RCC 7860 (cell line): ENCODE measurements at regions not wholly inside any gene's neighbourhood (a gene's known extent, or its start where the extent isn't known, plus 50 kb on each side); places are given as distances from the start of the nearest gene placed in this dataset.
"Not testable (repeated sequence)": the region's sequence is repeated elsewhere in the genome, so short reads cannot be mapped to it uniquely, and the experiment has no call there.

Experiments used
- DNase-seq: peaks from one replicate; pipeline ENCODE4 v3.0.0-alpha.2; 2015; ENCODE audit warnings: low spot score
- FAIRE-seq: peaks from 2 replicates; lab custom pipeline; 2012; peaks lifted over from hg19 to GRCh38; lab: Jason Lieb, UNC

DNA sequence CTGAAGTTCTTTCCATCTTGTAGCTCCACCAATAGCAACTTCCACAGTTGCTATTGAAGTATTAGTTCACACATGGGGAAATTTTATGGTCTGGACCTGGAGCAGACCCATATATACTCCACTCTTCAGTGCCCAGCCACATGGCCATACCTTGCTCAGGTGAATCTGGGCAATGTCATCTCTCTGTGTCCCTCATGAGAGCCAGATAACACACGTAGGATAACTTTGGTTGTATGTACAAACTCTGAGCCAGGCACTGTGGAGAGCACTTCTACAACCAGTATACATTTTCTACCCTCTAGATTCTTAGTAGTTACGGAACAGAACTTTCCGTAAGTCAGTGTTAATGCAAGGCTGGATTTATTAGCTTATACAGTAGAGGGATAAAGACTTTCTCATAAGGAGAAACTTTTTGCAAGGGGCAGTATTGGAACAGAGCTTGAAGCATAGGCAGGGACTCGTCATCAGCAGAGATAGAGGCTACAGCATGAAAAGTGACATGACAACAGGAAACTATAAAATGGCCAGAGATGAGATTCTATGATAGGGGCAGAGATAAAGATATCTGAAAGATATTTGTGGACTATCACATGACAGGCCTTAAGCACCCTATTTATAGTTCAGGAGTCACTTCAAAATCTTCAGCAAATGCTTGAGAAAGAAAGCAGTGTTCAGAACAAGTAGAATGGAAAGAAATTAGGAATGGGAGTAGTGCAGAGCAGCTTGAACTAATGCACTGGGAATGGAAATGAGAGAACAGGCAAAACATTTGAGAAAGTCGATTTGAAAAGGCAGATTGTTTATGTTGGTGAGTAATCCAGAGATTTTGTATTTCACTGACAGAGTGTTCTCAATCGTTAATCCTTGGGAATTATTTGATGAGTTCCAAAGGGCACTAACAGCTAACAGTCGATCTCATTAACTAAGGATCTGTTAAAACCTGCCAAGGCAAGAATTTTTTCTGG is 481.8 kb downstream of the USP25 start:
- FAIRE-seq (no peak), DNase-seq (no peak)

DNA sequence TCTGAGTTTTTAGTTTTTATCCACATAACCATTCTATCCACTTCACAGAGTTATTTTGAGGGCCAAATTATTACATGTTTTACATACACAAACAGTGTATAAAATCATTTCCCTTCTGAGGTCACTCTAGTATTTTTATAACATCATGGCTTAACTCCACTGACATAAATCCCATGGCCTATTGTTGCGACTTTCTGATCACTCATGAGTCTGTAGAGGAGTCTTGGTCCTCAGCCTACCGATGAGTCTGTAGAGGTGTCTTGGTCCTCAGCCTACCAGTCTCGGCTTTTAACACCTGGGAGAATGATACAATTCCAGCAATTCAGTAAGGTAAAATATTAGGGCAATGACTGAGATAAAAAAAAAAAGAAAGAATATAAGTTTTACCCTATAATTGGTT is 483.7 kb downstream of the USP25 start:
- FAIRE-seq, result no peak

DNA sequence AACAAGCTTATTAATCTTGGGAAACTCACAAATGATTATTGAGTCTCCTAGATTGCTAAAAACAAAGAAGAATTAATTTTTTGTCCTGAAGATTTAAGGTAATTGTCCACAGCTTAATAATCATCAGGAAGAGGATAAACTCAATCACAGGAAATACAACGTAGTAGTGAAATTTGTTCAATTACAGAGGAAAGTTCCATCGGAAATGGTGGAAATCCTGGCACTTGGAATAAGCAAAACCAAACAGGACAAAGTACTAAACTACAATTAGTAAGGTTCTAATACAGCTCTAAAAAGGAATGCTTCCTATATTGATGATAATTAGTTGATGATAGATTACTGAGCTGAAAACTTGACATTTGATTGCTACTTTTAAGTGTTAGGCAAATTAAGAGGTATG is 485.4 kb downstream of the USP25 start:
- no peak for FAIRE-seq
- DNase-seq, result no peak

More for the DNA sequence above, 483.7 kb downstream of the USP25 start:
- no peak for DNase-seq

DNA sequence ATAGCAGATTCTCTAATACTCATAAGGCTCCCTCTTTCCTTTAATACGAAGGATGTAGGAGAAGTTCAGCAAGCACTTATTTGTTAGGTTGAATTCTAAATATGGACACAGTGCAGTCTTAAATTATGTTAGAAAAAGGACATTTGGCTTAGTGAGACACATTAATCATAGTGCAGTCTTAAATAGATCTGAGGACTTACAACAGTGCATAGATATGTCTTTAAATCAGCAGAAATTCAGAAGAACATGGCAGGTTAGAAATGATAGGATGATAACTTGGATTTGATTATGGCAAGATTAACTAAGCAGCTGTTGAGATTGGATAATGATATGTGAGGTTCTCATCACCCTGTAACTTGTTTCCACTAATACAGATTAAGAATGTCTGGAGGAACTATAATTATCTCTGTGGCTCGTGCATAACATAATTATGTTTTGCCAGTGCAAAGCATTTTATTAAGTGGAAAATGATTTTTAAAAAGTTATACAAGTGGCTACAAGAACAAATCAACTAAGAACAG is 485.9 kb downstream of the USP25 start:
- DNase-seq (no peak), FAIRE-seq (no peak)

DNA sequence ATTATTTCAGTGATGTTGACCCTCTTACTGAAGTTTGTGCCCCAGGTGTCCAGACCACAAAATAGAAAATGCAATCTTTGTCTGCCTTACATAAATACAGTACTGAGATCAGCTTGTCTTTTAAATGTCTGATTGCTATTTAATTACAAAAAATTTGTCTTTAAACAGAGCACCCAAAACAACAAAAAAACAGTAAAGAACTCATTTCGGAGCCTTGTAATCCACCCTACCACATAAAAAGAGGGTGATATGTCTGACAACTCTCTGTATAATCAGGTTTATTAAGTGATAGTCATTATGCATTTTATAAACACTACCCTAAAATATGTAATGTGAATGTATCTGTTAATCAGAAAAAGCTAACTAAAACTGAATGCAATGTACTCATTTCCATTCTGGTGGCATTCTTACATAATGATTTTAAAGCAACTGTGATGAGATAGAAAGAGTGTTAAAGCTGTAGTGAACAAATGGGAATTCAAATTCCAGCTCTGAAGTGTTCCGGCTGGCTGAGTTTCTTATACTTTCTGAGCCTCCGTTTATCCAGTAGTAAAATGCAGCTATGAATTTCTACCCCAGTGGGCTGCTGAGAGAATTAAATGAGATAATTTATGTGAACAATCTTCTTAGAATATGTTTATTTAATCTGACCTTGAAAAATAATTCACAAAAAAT is 486.6 kb downstream of the USP25 start:
- no peak for FAIRE-seq
- DNase-seq, result no peak

DNA sequence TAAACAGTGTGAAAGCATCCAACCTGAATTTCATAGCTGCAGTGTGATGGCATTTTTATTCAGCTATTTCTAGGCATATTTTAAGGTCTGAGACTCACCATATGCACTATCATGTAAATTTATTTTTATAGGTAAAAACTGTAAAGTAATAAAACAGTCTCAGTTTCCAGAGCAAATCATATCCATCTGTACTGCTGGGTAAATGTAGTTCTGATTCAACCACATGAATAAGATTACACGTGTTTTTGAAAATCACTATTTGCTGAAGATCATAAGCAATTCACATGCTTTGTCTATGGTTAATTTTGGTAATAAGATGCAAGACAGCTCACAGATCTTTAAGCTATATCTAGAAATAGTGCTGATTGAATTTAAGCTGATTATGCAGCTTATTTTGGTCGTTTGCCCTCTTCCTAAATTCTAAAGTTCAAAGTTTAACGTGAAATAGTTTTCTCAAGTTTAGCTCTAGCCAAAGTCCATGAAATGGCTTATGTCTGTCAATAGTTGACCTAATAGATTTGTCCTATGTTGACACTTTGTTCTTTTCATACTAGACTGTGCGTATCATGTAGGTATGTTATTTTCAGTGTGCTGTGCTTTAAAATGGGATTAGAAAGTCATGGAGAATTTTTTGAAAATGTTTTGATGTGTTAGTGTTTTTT is 489.0 kb downstream of the USP25 start:
- DNase-seq, result no peak

DNA sequence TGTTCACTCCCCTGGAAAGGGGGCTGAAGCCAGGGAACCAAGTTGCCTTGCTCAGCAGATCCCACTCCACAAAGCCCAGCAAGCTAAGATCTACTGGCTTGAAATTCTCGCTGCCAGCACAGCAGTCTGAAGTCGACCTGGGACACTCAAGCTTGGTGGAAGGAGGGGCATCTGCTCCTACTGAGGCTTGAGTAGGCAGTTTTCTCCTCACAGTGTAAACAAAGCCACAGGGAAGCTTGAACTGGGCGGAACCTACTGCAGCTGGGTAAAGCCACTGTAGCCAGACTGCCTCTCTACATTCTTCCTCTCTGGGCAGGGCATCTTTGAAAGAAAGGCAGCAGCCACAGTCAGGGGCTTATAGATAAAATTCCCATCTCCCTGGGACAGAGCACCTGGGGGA is 495.0 kb downstream of the USP25 start:
- DNase-seq, FAIRE-seq: not testable (repeated sequence)

More for the DNA sequence above, 489.0 kb downstream of the USP25 start:
- no peak for FAIRE-seq

DNA sequence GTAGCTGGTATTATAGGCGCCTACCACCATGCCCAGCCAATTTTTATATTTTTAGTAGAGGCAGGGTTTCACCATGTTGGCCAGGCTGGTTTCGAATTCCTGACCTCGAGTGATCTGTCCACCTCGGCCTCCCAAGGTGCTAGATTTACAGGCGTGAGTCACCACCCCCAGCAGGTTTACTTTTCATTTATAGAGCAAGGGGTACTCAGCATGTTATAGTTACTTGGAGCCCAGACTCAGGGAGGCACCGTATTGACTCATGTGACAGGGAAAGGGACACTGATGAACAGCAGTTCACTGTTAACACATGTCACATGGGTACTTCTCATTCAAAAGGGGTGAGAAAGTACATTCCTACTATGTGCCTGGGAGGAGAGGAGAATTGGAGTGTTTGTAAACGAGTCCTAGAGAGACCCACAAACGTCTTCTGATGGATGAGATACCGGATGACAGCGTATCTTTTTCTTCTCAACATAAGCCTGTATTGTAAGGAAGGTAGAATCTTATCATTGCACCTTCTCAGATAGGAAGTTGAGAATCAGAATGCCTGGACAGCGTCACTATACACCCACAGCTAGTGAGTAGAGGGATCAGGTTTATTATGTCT is 510.0 kb downstream of the USP25 start:
- DNase-seq, result no peak
- no peak for FAIRE-seq

DNA sequence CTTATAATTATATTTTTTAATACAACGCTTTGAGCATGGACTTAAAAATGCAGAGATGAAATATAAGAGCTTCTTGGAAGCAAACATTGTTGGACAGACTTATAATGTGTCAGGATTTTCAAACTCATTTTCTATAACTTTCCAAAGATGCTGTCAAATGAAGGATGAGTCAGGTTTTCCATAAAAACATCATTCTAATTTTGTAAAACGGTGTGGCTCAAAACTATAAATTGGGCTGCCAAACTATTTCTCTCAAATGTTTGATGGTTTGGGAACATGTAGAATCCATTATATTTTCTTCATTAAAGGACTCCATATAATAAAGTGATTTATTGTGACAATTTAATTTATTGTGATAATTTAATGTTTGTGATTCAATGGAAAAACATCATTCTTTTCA is 511.2 kb downstream of the USP25 start:
- FAIRE-seq (no peak), DNase-seq (no peak)

DNA sequence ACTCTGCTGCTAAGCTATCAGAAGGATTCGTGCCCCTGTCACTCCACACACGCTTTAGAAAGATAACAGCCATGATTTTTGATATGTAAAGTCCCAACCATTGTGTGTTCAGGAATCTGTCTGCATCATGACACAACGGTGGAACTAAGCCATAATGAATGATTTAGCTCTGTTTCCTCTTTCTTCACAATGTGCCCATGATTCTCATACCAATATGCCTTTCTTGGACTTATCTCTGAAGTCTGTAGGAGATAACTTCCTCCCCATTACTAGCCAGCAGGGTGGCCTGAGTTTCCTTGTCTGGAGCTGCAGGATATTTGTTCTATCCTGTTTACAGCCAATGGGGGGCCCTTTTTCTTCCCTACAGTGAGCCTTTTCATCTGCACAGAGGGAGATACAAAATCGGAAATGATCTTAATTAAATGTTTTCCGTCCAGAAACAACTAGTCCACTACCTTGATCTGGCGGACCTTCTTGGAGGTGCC is 511.7 kb downstream of the USP25 start:
- FAIRE-seq (no peak), DNase-seq (no peak)

DNA sequence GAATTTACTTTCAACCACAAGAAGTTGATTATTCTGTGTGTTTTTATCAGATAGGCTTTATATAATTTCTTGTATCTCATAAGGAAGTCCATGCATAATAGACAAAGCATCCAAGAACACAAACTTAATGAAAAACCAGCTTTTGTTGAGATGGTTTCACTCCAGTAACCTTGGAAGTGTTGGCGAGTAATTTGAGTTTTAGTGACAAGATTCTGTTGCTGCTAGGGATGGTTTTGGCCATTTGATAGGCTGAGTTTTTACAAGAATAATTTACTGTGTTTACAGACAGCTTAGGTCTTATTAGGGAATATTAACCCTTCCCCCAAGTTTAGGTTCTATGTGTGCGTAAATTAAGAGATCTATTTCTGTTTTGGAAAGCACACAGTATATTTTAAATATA is 513.6 kb downstream of the USP25 start:
- FAIRE-seq (no peak), DNase-seq (no peak)

DNA sequence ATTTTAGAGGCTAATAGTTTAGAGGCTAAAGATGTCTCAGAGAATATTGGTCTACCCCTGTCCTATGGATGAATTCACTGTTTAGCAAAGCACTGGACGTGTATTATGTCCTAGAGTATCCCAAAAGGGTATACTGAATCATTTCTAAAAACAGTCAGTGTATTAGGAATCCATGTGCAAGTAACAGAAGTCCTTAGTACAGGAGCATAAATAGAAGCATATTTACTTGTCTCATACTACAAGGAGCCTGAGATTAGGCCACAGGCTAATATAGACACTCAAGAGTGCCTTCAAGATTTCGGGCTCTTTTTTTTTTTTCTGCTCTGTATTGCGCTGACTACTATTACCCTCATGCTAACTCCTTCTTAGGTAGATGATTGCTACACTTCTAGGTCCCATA is 518.9 kb downstream of the USP25 start:
- FAIRE-seq (no peak), DNase-seq (no peak)

DNA sequence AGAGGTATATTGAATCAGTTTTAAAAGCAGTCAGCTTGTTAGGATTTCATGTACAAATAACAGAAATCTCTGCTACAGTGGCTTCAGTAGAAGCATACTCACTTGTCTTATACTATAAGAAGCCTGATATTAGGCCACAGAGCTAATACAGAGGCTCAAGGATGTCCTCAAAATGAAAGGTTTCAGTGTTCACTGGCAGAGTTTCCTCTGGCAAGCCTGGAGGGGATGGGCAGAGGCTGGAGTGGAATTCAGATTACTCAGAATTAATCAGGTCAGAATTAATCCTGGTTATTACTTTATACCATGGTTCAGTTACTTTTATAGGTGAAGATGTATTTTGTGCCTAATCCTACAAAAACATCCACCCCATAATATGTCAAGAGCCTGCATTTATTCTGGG is 520.5 kb downstream of the USP25 start:
- no peak for DNase-seq
- FAIRE-seq, result no peak

DNA sequence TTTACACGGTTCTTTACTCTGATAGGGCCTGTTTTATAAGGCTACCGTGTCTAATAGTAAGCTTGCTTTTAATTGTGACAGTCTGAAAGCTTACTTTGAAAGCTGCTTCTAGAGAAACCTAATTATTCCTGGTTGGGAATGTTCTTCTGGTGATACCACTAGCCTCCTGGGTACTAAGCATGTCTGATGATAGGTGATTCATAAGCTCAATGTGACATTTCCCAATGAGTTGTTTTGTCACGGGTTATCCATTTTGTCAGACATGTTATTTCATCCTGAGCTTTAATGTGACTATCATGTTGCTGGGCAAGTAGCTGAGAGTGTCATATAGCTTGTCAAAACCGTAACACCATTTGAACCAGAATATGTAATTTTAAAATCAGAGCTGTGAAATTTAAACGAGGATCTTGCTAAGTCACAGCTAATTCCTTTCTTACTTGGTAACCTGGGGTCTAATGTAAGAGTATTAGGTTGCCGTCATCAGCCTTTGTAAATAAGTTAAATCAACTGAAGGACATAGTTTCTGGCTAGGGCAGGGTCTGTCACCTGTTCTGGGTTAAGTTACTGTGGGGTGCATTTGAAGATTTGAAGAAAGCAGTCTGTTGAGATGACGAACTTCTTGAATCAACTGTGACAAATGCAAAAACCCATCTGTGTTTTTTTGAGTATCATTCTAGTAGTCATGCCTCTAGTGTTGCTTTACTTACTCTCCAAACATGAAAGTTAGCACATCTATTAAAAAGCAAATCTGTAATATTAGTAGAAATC is 529.2 kb downstream of the USP25 start:
- FAIRE-seq, result no peak

DNA sequence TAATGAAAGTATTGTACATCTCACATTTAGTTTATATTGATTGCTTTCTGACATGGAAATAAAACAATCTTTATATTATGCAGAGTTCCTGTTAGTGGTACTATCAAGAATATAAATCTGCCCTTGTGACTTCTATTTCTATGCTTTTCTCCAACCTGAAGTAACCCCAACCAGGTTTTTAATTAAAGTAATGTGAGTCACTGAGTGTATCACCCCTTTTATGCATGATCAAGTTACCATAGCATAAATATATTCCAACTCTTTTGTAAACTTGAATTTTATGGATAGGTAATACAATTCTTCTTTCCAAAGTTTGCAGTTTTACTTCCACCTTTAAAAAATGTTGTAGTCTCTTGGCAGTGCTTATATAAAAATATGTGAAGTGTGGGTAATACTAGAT is 532.3 kb downstream of the USP25 start:
- FAIRE-seq, result no peak
- DNase-seq, result no peak

More for the DNA sequence above, 529.2 kb downstream of the USP25 start:
- DNase-seq, result no peak

DNA sequence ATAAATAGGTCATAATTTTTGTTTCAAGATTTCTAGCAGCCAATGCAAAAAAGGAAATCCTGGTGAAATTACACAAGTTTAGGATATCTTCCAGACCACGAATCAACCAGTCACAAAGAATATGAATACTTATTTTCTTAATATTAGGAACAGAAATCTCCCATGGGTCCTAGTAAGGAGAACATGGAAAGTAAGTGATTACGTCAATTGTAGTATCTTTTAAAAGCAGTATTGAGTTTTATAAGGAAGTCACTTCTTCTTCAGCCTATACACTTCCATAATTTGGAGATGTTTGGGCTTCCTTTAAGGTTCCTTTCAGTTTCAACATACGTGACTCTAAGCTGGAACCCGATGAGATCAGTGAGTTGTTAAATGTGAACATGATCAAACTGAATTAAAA is 534.5 kb downstream of the USP25 start:
- no peak for FAIRE-seq
- DNase-seq, result no peak

DNA sequence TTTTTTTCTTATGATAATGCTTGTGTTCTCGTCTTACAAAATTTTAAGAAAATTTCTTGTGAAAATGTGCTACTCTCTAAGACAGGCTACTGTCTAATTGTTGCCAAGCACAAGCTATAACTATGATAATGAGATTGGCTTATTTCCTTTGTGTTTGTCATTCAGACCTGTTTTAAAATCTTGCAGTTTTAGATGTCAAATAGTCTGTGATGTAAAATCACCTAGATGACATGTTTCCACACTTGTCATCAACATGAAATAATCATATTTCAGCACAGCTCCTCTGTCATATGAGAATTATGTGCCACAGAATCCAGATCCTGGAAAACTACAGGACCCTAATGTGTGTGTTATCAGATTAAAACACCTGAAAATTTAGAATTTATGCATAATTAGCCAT is 539.7 kb downstream of the USP25 start:
- no peak for FAIRE-seq
- no peak for DNase-seq

DNA sequence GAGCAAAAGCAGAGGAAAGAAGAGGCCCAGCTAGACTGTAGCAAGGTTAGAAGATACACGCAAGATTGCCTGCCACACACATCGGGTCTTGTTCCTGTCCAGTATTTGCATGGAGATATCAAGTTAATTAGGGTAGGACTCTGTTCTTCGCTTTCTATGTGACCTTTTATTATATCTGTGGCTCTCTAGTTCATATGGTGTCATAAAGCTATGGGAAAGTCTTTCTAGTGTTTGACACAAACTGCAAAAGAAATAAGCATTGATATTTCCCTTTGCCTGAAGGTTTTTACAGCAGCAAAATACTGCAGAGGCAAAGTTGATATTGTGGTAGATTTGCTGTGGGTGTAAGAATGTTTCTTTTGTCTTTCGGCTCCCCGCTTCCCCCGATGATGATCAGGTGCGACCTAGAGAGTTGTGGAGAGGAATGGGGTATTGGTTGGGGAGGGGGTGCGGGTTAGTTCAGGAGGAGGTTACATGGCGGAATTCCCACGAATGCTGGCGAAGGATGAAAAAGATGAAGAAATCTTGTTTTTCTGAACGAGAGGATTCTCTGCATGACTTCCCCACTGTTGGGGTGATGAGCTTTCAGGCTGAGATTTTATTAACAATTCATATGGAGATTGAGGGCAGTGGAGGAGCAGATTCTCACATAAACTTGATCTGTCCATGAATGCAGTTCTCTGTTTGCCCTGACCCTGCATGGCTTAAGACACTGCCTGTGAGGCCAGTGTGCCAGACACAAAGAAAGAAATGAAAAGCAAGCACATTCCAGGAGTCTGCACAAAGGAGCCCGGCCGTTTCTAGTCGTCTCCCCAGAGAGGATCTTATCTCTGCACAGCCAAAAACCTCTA is 550.2 kb downstream of the USP25 start:
- FAIRE-seq, result no peak
- no peak for DNase-seq

DNA sequence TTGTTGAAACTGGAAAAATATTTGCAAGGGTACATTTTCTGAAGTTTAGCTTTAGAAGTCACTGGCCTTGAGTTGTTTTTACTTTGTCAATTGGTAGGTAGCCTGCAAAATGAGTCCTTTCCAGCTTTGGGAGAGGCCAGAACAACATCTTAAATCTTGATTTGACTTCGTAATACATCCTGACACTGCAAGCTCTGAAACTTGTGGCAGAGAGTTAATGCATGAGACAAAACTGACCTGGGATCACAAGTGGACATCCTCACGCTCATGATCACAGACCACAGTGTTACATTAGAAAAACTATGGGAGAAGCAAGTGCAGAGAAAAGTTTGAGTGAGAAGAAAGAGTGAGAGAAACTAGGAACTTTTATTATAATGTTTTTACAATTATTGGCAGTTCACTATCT is 550.9 kb downstream of the USP25 start:
- DNase-seq, result no peak
- FAIRE-seq, result no peak
